K562 (cell line): ENCODE measurements at regions not wholly inside any gene's neighbourhood (a gene's known extent, or its start where the extent isn't known, plus 50 kb on each side); places are given as distances from the start of the nearest gene placed in this dataset.

Experiments
- BCOR ChIP-seq: fragments of 450-650 bp; IDR thresholded peaks from 2 replicates; pipeline ENCODE4 v1.6.1; 2016
- BDP1 ChIP-seq: IDR thresholded peaks from 3 replicates; pipeline ENCODE4 v1.6.1; 2011; ENCODE audit not compliant: insufficient read length, insufficient read depth
- CBX3 ChIP-seq, 2 experiments: IDR thresholded peaks; 1 replicate in 1 of 2; 2 replicates in 1 of 2; pipeline ENCODE4 v1.6.1; 2012; ENCODE audit warnings: inconsistent platforms in 2 of 2, low read length in 2 of 2, borderline replicate concordance in 1 of 2, control low read depth in 1 of 2
- CEBPB ChIP-seq: fragments of 450-650 bp; IDR thresholded peaks from 2 replicates; pipeline ENCODE4 v1.6.1; 2016; ENCODE audit warnings: missing genetic modification characterization, missing compliant biosample characterization
- EZH2 ChIP-seq: IDR thresholded peaks from 2 replicates; pipeline ENCODE4 v1.6.1; 2012; ENCODE audit warnings: low read depth, mild to moderate bottlenecking, inconsistent platforms, low read length, borderline replicate concordance
- GABPB2 ChIP-seq: fragments of 250-450 bp; sonication (Bioruptor Pico); conservative IDR thresholded peaks from 2 replicates; pipeline ENCODE4 v1.5.1; 2021; ENCODE audit warnings: mild to moderate bottlenecking
- GATA2 ChIP-seq: sonication (generic); formaldehyde crosslinking; IDR thresholded peaks from 2 replicates; pipeline ENCODE4 v1.4.0; 2020; ENCODE audit warnings: mild to moderate bottlenecking, missing genetic modification reagents
- NFIC ChIP-seq: fragments of 450-650 bp; IDR thresholded peaks from 2 replicates; pipeline ENCODE4 v1.6.1; 2017; ENCODE audit warnings: mild to moderate bottlenecking, inconsistent platforms
- NR2C1 ChIP-seq, 2 experiments: fragments of 450-650 bp; IDR thresholded peaks; 2 replicates each; pipeline ENCODE4 v1.6.1; 2017; ENCODE audit warnings: mild to moderate bottlenecking in 2 of 2, antibody characterized with exemption in 1 of 2, inconsistent platforms in 1 of 2, missing compliant biosample characterization in 1 of 2, missing genetic modification characterization in 1 of 2
- SAFB2 ChIP-seq: fragments of 200-400 bp; formaldehyde crosslinking; IDR thresholded peaks from 2 replicates; pipeline ENCODE4 v1.6.1; 2018; ENCODE audit warnings: borderline replicate concordance, low read length, low read depth, moderate library complexity; ENCODE audit not compliant: severe bottlenecking
- SIX5 ChIP-seq, 2 experiments: IDR thresholded peaks; 2 replicates each; pipeline ENCODE4 v1.6.1; 2011; ENCODE audit warnings: low read length in 2 of 2, borderline replicate concordance in 1 of 2, low read depth in 1 of 2, mild to moderate bottlenecking in 1 of 2, moderate library complexity in 1 of 2; ENCODE audit not compliant: insufficient read depth in 1 of 2
- TEAD1 ChIP-seq, 2 experiments: fragments of 450-650 bp in 1 of 2; sonication (generic) in 1 of 2; formaldehyde crosslinking; IDR thresholded peaks; 2 replicates each; pipeline versions ENCODE4 v1.4.0 to v1.8.0; 2020 to 2022; ENCODE audit warnings: mild to moderate bottlenecking in 2 of 2, missing genetic modification reagents in 1 of 2
- ZNF224 ChIP-seq: sonication (generic); formaldehyde crosslinking; IDR thresholded peaks from 2 replicates; pipeline ENCODE4 v1.8.0; 2022; ENCODE audit warnings: mild to moderate bottlenecking, missing genetic modification reagents
- ZNF232 ChIP-seq: sonication (generic); formaldehyde crosslinking; IDR thresholded peaks from 2 replicates; pipeline ENCODE4 v1.8.0; 2022; ENCODE audit warnings: mild to moderate bottlenecking, missing genetic modification reagents
- ZNF707 ChIP-seq: fragments of 250-450 bp; sonication (Bioruptor Pico); conservative IDR thresholded peaks from 2 replicates; pipeline ENCODE4 v1.8.0; 2022; ENCODE audit warnings: inconsistent platforms, mild to moderate bottlenecking, moderate library complexity
- TF ChIP-seq, protein P1 (sequence below): fragments of 250-450 bp; sonication (Bioruptor Pico); IDR thresholded peaks from 2 replicates; pipeline ENCODE4 v1.9.0; 2021; ENCODE audit warnings: mild to moderate bottlenecking
- TF ChIP-seq, protein P2 (sequence below): sonication (generic); formaldehyde crosslinking; IDR thresholded peaks from 2 replicates; pipeline ENCODE4 v1.9.0; 2022; ENCODE audit warnings: mild to moderate bottlenecking, missing genetic modification reagents
- TF ChIP-seq, protein P3 (sequence below): fragments of 450-650 bp; IDR thresholded peaks from 2 replicates; pipeline ENCODE4 v1.7.1; 2018; ENCODE audit warnings: mild to moderate bottlenecking, low read depth; ENCODE audit not compliant: partially characterized antibody

DNA sequence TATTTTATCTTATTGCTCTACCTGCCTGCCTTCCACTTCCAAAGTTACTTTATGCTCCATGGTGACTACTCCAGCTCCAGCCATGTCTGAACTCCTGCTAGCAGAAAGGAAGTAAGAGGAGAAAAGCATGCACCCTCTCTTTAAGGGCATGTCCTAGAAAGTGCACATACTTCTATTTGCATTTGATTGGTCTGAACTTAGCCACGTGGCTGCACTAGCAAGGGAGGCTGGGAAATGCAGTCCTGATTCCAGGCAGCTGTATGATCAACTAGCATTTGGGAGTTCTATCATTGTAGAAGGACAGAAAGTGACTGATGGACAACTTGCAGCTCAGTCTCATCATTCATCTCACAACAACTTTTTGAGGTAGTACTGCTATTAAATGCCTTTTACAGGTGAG, 515.7 kb downstream of the BUD13 start (continued):
- TF ChIP-seq SIX5 (IDR thresholded peaks at IDR 0.05; ENCODE audit: borderline replicate concordance in 1 of 2, insufficient read depth in 1 of 2, low read depth in 1 of 2, low read length in 2 of 2), result peak; percentile 29 to 31; a peak in 2 of 4 replicates
- TF ChIP-seq EZH2, result no peak
- no peak for TF ChIP-seq BCOR
- TF ChIP-seq CBX3 (IDR thresholded peaks at IDR 0.05; ENCODE audit: borderline replicate concordance in 1 of 2, low read length in 2 of 2), result no peak
- no peak for TF ChIP-seq TEAD1 (CRISPR knock-in tag; IDR thresholded peaks at IDR 0.05)
- no peak for TF ChIP-seq ZNF224
- no peak for TF ChIP-seq NR2C1 (IDR thresholded peaks at IDR 0.05)
- no peak for TF ChIP-seq NR2C1 (tag; IDR thresholded peaks at IDR 0.05)
- TF ChIP-seq ZNF232 (CRISPR knock-in tag), result no peak
- TF ChIP-seq BDP1, result no peak
- TF ChIP-seq NFIC, result no peak
- no peak for TF ChIP-seq ZNF707 (CRISPR knock-in tag)
- no peak for TF ChIP-seq GABPB2 (CRISPR knock-in tag)
- TF ChIP-seq, protein P1, sequence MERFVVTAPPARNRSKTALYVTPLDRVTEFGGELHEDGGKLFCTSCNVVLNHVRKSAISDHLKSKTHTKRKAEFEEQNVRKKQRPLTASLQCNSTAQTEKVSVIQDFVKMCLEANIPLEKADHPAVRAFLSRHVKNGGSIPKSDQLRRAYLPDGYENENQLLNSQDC (CRISPR knock-in tag), result no peak
- TF ChIP-seq, protein P2, sequence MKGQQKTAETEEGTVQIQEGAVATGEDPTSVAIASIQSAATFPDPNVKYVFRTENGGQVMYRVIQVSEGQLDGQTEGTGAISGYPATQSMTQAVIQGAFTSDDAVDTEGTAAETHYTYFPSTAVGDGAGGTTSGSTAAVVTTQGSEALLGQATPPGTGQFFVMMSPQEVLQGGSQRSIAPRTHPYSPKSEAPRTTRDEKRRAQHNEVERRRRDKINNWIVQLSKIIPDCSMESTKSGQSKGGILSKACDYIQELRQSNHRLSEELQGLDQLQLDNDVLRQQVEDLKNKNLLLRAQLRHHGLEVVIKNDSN (CRISPR knock-in tag), result peak; percentile 65
- no peak for TF ChIP-seq CEBPB (tag)
- no peak for TF ChIP-seq SAFB2
- TF ChIP-seq GATA2 (CRISPR knock-in tag), result no peak
- TF ChIP-seq, protein P3, sequence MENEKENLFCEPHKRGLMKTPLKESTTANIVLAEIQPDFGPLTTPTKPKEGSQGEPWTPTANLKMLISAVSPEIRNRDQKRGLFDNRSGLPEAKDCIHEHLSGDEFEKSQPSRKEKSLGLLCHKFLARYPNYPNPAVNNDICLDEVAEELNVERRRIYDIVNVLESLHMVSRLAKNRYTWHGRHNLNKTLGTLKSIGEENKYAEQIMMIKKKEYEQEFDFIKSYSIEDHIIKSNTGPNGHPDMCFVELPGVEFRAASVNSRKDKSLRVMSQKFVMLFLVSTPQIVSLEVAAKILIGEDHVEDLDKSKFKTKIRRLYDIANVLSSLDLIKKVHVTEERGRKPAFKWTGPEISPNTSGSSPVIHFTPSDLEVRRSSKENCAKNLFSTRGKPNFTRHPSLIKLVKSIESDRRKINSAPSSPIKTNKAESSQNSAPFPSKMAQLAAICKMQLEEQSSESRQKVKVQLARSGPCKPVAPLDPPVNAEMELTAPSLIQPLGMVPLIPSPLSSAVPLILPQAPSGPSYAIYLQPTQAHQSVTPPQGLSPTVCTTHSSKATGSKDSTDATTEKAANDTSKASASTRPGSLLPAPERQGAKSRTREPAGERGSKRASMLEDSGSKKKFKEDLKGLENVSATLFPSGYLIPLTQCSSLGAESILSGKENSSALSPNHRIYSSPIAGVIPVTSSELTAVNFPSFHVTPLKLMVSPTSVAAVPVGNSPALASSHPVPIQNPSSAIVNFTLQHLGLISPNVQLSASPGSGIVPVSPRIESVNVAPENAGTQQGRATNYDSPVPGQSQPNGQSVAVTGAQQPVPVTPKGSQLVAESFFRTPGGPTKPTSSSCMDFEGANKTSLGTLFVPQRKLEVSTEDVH, result no peak
